ENCODE measurements at regions not wholly inside any gene's neighbourhood (a gene's known extent, or its start where the extent isn't known, plus 50 kb on each side); places are given as distances from the start of the nearest gene placed in this dataset.

DNA sequence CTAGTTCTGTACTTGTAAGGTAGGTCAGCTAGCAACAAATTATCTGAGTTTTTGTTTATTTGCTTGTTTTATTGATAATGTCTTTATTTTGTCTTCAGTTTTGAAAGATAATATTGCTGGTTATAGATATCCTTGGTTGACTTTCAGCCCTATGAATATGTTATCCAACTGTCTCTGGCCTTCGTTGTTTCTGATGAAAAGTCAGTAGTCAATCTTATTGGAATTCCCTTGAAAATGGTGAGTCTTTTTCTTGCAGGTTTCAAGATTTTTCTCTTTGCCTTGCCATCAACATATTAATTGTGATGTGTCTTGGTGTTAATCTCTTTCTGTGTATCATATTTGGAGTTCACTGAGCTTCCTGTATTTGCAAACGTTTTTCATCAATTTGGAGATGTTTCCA, 113.1 kb upstream of the NEIL3 start:
- DNase-seq (ENCODE audit: low read depth) (no peak), FAIRE-seq (no peak)
- no peaks in the 10 kb centered on the region for H3K36me3 ChIP-seq (ENCODE audit: control insufficient read depth, insufficient read depth, low read length)
- TF ChIP-seq, protein P1, sequence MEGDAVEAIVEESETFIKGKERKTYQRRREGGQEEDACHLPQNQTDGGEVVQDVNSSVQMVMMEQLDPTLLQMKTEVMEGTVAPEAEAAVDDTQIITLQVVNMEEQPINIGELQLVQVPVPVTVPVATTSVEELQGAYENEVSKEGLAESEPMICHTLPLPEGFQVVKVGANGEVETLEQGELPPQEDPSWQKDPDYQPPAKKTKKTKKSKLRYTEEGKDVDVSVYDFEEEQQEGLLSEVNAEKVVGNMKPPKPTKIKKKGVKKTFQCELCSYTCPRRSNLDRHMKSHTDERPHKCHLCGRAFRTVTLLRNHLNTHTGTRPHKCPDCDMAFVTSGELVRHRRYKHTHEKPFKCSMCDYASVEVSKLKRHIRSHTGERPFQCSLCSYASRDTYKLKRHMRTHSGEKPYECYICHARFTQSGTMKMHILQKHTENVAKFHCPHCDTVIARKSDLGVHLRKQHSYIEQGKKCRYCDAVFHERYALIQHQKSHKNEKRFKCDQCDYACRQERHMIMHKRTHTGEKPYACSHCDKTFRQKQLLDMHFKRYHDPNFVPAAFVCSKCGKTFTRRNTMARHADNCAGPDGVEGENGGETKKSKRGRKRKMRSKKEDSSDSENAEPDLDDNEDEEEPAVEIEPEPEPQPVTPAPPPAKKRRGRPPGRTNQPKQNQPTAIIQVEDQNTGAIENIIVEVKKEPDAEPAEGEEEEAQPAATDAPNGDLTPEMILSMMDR (IDR thresholded peaks at IDR 0.05; ENCODE audit: insufficient read depth, low read length, severe bottlenecking), result no peak
- H3K4me3 ChIP-seq (ENCODE audit: low read depth, low read length), result no peak overlapping the region
- no peaks in the 10 kb centered on the region for H3K27me3 ChIP-seq (ENCODE audit: control insufficient read depth, insufficient read depth, low read length)

DNA sequence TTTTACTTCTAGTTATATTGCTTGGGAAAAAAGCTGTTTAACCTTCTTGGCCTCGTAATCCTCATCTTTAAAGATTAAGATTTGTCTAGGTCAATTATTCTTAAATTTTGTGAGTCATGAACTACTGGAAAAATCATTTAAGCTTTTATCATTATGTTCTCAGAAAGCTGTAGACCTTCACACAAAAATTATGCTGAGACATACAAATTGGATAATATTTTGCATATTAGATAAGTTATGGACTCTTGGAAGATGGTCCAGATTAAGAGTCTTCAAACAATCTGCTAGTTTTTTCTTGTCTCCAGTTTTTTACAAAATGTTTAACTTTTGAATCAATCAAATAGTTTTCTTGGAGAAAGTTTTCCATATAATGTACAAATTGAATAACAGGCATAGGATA, 108.1 kb upstream of the NEIL3 start:
- DNase-seq (ENCODE audit: low read depth) (no peak), FAIRE-seq (no peak)
- TF ChIP-seq, protein P1 (IDR thresholded peaks at IDR 0.05; ENCODE audit: insufficient read depth, low read length, severe bottlenecking), result no peak
- Histone ChIP-seq H3K4me3 (ENCODE audit: low read depth, low read length) (no peak overlapping the region), H3K27me3 (ENCODE audit: control insufficient read depth, insufficient read depth, low read length) (no peaks in the 10 kb centered on the region), H3K36me3 (ENCODE audit: control insufficient read depth, insufficient read depth, low read length) (no peaks in the 10 kb centered on the region)

DNA sequence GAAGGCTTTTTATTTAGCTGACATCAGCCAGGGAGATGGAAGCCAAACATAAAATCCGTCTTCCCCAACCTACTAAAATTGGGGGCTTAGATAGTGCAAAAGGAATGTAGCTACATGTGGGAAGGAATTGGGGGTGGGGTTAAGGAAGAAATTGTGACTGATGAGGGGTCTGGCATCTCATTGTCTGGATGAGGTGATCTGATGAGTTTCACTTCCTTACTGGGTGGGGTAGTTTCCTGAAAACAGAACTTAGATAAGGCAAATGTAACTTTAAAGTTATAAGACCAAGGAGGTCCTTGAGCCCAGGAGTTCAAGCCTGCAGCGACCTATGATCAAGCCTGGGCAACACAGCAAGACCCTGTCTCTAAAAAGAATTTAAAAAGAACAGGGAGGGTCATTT, 105.5 kb upstream of the NEIL3 start:
- Histone ChIP-seq H3K4me3 (ENCODE audit: low read depth, low read length) (no peak overlapping the region), H3K27me3 (ENCODE audit: control insufficient read depth, insufficient read depth, low read length) (no peaks in the 10 kb centered on the region), H3K36me3 (ENCODE audit: control insufficient read depth, insufficient read depth, low read length) (no peaks in the 10 kb centered on the region)
- FAIRE-seq, result no peak
- no peak for DNase-seq (ENCODE audit: low read depth)
- TF ChIP-seq, protein P1 (IDR thresholded peaks at IDR 0.05; ENCODE audit: insufficient read depth, low read length, severe bottlenecking), result no peak

DNA sequence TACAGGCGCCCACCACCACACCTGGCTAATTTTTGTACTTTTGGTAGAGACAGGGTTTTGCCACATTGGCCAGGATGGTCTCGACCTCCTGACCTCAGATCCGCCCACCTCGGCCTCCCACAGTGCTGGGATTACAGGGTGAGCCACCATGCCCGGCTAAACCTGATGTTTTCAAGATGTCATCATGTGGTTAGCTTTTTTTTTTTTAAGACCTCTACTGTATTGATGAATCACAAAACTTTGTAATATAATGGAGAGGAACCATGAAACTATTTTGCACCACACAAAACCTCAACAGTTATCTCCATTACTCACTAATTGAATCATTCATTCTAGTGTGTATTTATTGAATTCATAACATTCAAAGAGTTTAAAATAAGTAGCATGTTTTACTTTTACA, 94.7 kb upstream of the NEIL3 start:
- TF ChIP-seq, protein P1 (IDR thresholded peaks at IDR 0.05; ENCODE audit: insufficient read depth, low read length, severe bottlenecking), result no peak
- DNase-seq (ENCODE audit: low read depth) (peak; percentile 50), FAIRE-seq (no peak)
- Histone ChIP-seq H3K27me3 (ENCODE audit: control insufficient read depth, insufficient read depth, low read length) (no peaks in the 10 kb centered on the region), H3K36me3 (ENCODE audit: control insufficient read depth, insufficient read depth, low read length) (no peaks in the 10 kb centered on the region), H3K4me3 (ENCODE audit: low read depth, low read length) (no peak overlapping the region)

DNA sequence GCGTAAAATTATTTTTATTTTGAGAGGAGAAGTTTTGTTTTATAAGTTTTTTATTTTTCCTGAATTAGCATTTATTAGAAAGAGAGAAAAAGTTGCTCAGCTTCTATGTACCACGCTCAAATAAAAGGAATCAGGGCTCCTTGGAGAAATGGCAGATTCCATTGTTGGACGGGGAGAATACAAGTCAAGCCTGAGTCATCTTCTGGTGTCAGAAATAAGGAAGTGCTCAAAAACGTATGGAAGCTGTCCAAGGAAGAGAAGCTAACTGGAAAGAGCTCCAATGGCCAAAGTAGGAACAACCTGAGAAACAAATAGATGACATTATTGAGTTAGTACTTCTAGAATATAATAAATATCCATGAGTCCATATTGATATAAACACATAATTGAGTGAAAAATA, 89.3 kb upstream of the NEIL3 start:
- H3K27me3 ChIP-seq (ENCODE audit: control insufficient read depth, insufficient read depth, low read length), result no peaks in the 10 kb centered on the region
- peak; percentile 46 for DNase-seq (ENCODE audit: low read depth)
- H3K4me3 ChIP-seq (ENCODE audit: low read depth, low read length), result no peak overlapping the region
- FAIRE-seq, result no peak
- H3K36me3 ChIP-seq (ENCODE audit: control insufficient read depth, insufficient read depth, low read length), result no peaks in the 10 kb centered on the region
- TF ChIP-seq, protein P1 (IDR thresholded peaks at IDR 0.05; ENCODE audit: insufficient read depth, low read length, severe bottlenecking), result no peak

DNA sequence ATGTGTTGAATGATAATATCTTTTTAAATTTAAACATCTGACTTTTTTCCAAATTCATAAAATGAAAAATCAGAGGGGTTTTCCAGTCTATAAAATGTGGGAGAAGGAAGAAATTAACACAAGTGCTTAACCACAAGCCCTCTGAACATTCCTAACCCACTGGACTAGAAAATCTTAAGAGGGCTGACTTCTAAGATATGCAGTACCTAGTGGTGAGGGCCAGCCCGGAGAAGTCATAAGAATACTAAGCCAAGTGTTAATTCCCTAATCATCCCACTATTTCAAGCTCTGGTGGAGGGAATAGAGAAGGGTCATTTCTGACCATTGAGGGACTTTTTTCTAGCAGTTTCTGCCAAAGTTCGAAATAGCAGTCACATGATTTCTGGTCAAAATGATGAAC, 86.9 kb upstream of the NEIL3 start:
- Histone ChIP-seq H3K4me3 (ENCODE audit: low read depth, low read length) (no peak overlapping the region), H3K27me3 (ENCODE audit: control insufficient read depth, insufficient read depth, low read length) (no peaks in the 10 kb centered on the region), H3K36me3 (ENCODE audit: control insufficient read depth, insufficient read depth, low read length) (no peaks in the 10 kb centered on the region)
- no peak for DNase-seq (ENCODE audit: low read depth)
- no peak for FAIRE-seq
- TF ChIP-seq, protein P1 (IDR thresholded peaks at IDR 0.05; ENCODE audit: insufficient read depth, low read length, severe bottlenecking), result no peak
